Retinal pigment epithelial cell (primary cell): ENCODE measurements at regions not wholly inside any gene's neighbourhood (a gene's known extent, or its start where the extent isn't known, plus 50 kb on each side); places are given as distances from the start of the nearest gene placed in this dataset.

Source experiments
- DNase-seq: peaks from one replicate; pipeline ENCODE4 v3.0.0-alpha.2; 2010; ENCODE audit warnings: low read depth
- H3K4me3 ChIP-seq: 2 replicates; pipeline ENCODE4 v1.5.1; 2011; ENCODE audit warnings: mild to moderate bottlenecking, low read length, control low read depth, moderate library complexity
- CTCF ChIP-seq: conservative IDR thresholded peaks from 2 replicates; pipeline ENCODE4 v1.5.1; 2011; ENCODE audit warnings: low read depth, low read length, control low read depth, inconsistent platforms

- no peak overlapping the region for H3K4me3 ChIP-seq
- DNase-seq, result no peak
- TF ChIP-seq CTCF, result no peak
Measured at GRCh38 chr18:72470391-72470790, 73.8 kb downstream of the CBLN2 start.

GRCh38 chr18:72468021-72468710 lies 76.0 kb downstream of the CBLN2 start:
- H3K4me3 ChIP-seq, result no peak overlapping the region
- no peak for DNase-seq
- TF ChIP-seq CTCF, result no peak

GRCh38 chr18:72460210-72460680 lies 83.9 kb downstream of the CBLN2 start:
- TF ChIP-seq CTCF, result no peak
- DNase-seq, result peak; percentile 4
- H3K4me3 ChIP-seq, result no peak overlapping the region

GRCh38 chr18:72458271-72458670 lies 85.9 kb downstream of the CBLN2 start:
- DNase-seq, result peak; percentile 21
- TF ChIP-seq CTCF, result no peak
- H3K4me3 ChIP-seq, result no peak overlapping the region

- TF ChIP-seq CTCF, result no peak
- peak; percentile 67 for DNase-seq
- H3K4me3 ChIP-seq, result no peak overlapping the region
Measured at GRCh38 chr18:72456802-72457201, 87.3 kb downstream of the CBLN2 start.

GRCh38 chr18:72452328-72452727 lies 91.8 kb downstream of the CBLN2 start:
- H3K4me3 ChIP-seq, result no peak overlapping the region
- TF ChIP-seq CTCF, result no peak
- no peak for DNase-seq

- TF ChIP-seq CTCF, result no peak
- no peak overlapping the region for H3K4me3 ChIP-seq
- no peak for DNase-seq
Measured at GRCh38 chr18:72444798-72445155, 99.4 kb downstream of the CBLN2 start.
